ENCODE measurements at regions not wholly inside any gene's neighbourhood (a gene's known extent, or its start where the extent isn't known, plus 50 kb on each side); places are given as distances from the start of the nearest gene placed in this dataset.

DNA sequence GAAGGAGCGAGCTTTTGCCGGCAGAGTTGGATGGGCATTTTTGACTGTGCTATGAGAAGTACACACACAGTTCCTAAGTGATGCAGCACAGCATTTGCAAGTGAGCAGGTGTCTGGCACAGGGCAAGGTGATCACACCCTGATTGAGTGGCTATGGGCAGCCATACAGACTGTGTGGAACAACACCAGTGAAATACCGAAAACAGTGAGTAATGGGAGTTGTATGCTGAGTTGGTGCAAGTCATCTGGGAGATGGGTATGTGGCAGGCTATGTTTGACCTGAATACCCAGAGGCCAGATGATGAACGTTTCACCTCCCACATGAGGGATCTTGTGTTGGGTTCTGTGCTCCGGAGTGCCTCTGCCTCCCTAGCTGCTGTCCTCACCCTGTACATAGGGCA lies 53.5 kb upstream of the TIPARP start:
- no peak for TF ChIP-seq EZH2 (optimal IDR thresholded peaks at IDR 0.05; ENCODE audit: low read depth, low read length)
- TF ChIP-seq, protein P1, sequence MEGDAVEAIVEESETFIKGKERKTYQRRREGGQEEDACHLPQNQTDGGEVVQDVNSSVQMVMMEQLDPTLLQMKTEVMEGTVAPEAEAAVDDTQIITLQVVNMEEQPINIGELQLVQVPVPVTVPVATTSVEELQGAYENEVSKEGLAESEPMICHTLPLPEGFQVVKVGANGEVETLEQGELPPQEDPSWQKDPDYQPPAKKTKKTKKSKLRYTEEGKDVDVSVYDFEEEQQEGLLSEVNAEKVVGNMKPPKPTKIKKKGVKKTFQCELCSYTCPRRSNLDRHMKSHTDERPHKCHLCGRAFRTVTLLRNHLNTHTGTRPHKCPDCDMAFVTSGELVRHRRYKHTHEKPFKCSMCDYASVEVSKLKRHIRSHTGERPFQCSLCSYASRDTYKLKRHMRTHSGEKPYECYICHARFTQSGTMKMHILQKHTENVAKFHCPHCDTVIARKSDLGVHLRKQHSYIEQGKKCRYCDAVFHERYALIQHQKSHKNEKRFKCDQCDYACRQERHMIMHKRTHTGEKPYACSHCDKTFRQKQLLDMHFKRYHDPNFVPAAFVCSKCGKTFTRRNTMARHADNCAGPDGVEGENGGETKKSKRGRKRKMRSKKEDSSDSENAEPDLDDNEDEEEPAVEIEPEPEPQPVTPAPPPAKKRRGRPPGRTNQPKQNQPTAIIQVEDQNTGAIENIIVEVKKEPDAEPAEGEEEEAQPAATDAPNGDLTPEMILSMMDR (IDR thresholded peaks at IDR 0.05; ENCODE audit: low read length) = no peak

Data from MM.1S (cell line).